ENCODE measurements at regions not wholly inside any gene's neighbourhood (a gene's known extent, or its start where the extent isn't known, plus 50 kb on each side); places are given as distances from the start of the nearest gene placed in this dataset.
"Not testable (repeated sequence)": the region's sequence is repeated elsewhere in the genome, so short reads cannot be mapped to it uniquely, and the experiment has no call there.

GRCh38 chr5:57002959-57003485 is 51.1 kb upstream of the MIER3 start:
- Mint-ChIP-seq H3K27me3 (peaks cover 23% of the 10 kb centered on the region), H3K27ac (no peak overlapping the region), H3K9me3 (peaks cover 9% of the 10 kb centered on the region), H3K4me1 (no peaks in the 10 kb centered on the region), H3K4me3 (no peak overlapping the region), H3K36me3 (ENCODE audit: low read depth) (no peaks in the 10 kb centered on the region)
- DNase-seq, result no peak
- intact Hi-C loops (cut with micrococcal nuclease), result no loop called here

DNA sequence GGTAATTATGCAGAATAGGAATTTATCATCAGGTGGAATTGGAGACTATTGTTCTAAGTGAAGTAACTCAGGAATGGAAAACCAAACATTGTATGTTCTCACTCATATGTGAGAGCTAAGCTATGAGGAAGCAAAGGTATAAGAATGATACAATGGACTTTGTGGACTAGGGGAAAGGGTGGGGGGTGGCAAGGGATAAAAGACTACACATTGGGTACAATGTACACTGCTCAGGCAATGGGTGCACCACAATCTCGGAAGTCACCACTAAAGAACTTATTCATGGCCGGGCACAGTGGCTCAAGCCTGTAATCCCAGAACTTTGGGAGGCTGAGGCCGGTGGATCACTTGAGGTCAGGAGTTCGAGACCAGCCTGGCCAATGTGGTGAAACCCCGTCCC is 51.6 kb upstream of the MIER3 start:
- H3K36me3 Mint-ChIP-seq (ENCODE audit: low read depth); DNase-seq; H3K27ac Mint-ChIP-seq; H3K4me3 Mint-ChIP-seq; intact Hi-C loops (cut with micrococcal nuclease); H3K4me1 Mint-ChIP-seq; H3K9me3 Mint-ChIP-seq: not testable (repeated sequence)
- peaks cover 23% of the 10 kb centered on the region for H3K27me3 Mint-ChIP-seq

- no peak overlapping the region for H3K4me3 Mint-ChIP-seq
- peaks cover 9% of the 10 kb centered on the region for H3K9me3 Mint-ChIP-seq
- H3K27me3 Mint-ChIP-seq, result peaks cover 19% of the 10 kb centered on the region
- H3K36me3 Mint-ChIP-seq (ENCODE audit: low read depth), result no peaks in the 10 kb centered on the region
- no peaks in the 10 kb centered on the region for H3K4me1 Mint-ChIP-seq
- no peak for DNase-seq
- intact Hi-C loops (cut with micrococcal nuclease), result no loop called here
- no peak overlapping the region for H3K27ac Mint-ChIP-seq
Observed at GRCh38 chr5:57004800-57005199, 52.9 kb upstream of the MIER3 start.

DNA sequence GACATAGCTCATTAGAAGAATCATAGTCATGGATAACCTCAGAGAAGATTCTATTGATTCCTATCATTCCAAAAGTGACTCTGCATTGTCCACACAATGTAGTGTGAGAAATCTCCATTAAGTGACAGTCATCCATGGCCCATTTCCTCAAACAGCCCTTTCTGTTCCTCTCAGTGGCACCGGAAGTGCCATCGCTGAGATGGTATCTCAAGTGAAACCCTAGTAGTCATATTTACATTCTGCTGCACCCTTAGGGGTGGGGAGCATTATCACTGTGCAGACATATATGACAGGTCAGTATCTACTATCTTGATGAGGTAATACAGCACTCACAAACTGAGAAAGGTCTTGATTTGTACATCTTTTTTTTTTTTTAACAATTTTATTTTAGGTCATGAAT is 55.4 kb upstream of the MIER3 start:
- Mint-ChIP-seq H3K27me3 (peaks cover 5% of the 10 kb centered on the region), H3K36me3 (ENCODE audit: low read depth) (no peaks in the 10 kb centered on the region), H3K9me3 (peaks cover 6% of the 10 kb centered on the region), H3K27ac (no peak overlapping the region), H3K4me1 (no peaks in the 10 kb centered on the region), H3K4me3 (no peak overlapping the region)
- intact Hi-C loops (cut with micrococcal nuclease), result no loop called here
- no peak for DNase-seq

DNA sequence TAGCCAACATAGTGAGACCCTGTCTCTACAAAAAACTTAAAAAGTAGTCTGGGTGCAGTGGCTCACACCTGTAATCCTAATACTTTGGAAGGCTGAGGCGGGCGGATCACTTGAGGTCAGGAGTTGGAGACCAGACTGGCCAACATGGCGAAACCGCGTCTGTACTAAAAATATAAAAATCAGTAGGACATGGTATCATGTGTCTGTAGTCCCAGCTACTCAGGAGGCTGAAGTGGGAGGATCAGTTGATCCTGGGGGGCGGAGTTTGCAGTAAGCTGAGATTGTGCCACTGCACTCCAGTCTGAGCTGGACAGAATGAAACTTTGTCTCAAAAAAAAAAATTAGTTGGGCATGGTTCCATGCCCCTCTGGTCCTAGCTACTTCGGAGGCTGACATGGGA is 57.9 kb upstream of the MIER3 start:
- no peaks in the 10 kb centered on the region for H3K36me3 Mint-ChIP-seq (ENCODE audit: low read depth)
- H3K27me3 Mint-ChIP-seq, result peaks cover 10% of the 10 kb centered on the region
- peaks cover 6% of the 10 kb centered on the region for H3K9me3 Mint-ChIP-seq
- no peaks in the 10 kb centered on the region for H3K4me1 Mint-ChIP-seq
- intact Hi-C loops (cut with micrococcal nuclease), result no loop called here
- no peak overlapping the region for H3K27ac Mint-ChIP-seq
- H3K4me3 Mint-ChIP-seq, result no peak overlapping the region
- no peak for DNase-seq

- DNase-seq, result no peak
- H3K27ac Mint-ChIP-seq, result no peak overlapping the region
- H3K4me1 Mint-ChIP-seq, result no peaks in the 10 kb centered on the region
- intact Hi-C loops (cut with micrococcal nuclease), result no loop called here
- H3K27me3 Mint-ChIP-seq, result peaks cover 10% of the 10 kb centered on the region
- H3K36me3 Mint-ChIP-seq (ENCODE audit: low read depth), result no peaks in the 10 kb centered on the region
- no peak overlapping the region for H3K4me3 Mint-ChIP-seq
- peaks cover 6% of the 10 kb centered on the region for H3K9me3 Mint-ChIP-seq
Observed at GRCh38 chr5:57010786-57011185, 58.9 kb upstream of the MIER3 start.

DNA sequence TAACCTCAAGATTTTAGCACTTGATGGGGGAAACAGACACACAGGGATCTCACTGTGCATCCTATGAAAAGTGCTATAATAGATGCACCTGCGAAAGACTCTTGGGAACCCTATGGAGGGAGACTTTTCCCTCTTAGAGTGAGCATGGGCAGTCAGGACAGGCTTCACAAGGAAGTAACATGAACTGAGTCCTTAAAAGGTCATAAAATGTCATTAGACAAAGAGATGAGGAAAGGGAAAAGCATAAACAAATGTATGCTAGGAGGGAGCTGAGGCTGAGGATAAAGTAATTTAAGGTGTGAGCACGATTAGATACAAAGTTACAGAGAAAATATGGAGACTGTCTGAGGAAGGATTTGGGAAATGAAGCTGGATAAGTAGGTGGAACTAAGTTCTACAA is 60.6 kb upstream of the MIER3 start:
- Mint-ChIP-seq H3K9me3 (no peaks in the 10 kb centered on the region), H3K27me3 (peaks cover 8% of the 10 kb centered on the region), H3K36me3 (ENCODE audit: low read depth) (no peaks in the 10 kb centered on the region), H3K4me1 (no peaks in the 10 kb centered on the region), H3K27ac (no peak overlapping the region), H3K4me3 (no peak overlapping the region)
- intact Hi-C loops (cut with micrococcal nuclease), result no loop called here
- DNase-seq, result no peak

DNA sequence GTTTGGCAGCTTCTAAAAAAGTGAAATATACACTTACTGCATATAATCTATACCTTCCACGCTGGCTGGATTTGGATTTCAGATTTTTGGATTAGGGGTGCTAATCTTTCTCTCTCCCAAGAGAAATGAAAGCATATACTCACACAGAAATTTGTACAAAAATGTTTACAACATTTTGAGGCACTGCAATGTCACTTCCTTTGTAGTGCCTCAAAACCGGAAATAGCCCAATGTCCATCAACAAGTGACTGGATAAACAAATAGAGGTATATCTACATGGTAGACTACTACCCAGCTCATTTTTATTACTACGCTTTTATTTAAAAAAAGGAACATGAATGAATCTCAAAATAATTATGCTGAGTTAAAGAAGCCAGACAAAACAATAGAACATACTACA is 74.0 kb upstream of the MIER3 start:
- no peak overlapping the region for H3K4me3 Mint-ChIP-seq
- H3K9me3 Mint-ChIP-seq, result peaks cover 13% of the 10 kb centered on the region
- H3K27me3 Mint-ChIP-seq, result peaks cover 6% of the 10 kb centered on the region
- no peak overlapping the region for H3K27ac Mint-ChIP-seq
- intact Hi-C loops (cut with micrococcal nuclease), result no loop called here
- no peaks in the 10 kb centered on the region for H3K36me3 Mint-ChIP-seq (ENCODE audit: low read depth)
- peaks cover 6% of the 10 kb centered on the region for H3K4me1 Mint-ChIP-seq
- DNase-seq, result no peak

DNA sequence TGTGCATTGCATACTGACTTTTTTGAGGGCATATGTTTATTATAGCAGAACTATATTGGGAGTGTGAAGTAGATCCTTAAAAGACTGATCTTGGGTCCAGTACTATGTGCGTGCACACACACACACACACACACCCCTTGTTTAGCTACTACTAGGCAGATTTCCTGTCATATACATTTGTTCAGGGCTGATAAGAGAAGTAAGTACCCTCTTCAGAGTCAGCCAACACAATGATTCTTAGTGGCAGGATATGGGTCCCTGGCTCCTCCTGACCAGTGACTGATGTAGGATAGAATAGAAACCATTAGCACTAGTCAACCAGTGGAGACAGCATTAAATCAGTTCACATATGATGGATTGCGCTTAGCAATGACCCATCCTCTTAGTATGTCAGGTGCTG is 76.2 kb upstream of the MIER3 start:
- Mint-ChIP-seq H3K9me3 (peaks cover 13% of the 10 kb centered on the region), H3K4me1 (peaks cover 8% of the 10 kb centered on the region), H3K27me3 (peaks cover 13% of the 10 kb centered on the region), H3K27ac (no peak overlapping the region), H3K4me3 (no peak overlapping the region), H3K36me3 (ENCODE audit: low read depth) (no peaks in the 10 kb centered on the region)
- no peak for DNase-seq
- intact Hi-C loops (cut with micrococcal nuclease), result no loop called here

DNA sequence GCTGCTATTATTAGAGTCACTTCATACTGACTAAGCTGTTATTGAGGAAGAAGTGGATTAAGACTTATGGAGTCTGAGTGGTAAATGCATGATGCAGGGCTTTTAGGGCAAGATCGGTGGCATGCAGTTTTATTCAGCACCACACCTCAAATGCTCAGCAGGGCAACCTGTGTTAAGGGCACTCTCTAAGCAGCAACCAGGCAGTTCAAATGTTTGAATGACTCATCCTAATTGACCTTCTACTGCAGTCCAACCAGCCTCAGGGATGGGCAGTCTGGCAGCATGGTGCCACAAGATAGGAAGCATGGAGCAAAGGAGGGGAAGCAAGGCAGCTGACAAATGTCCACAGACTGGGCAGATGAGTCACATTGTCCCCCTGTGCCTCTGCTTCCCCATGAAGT is 80.2 kb upstream of the MIER3 start:
- H3K27ac Mint-ChIP-seq, result no peak overlapping the region
- no peaks in the 10 kb centered on the region for H3K9me3 Mint-ChIP-seq
- peaks cover 8% of the 10 kb centered on the region for H3K4me1 Mint-ChIP-seq
- H3K27me3 Mint-ChIP-seq, result peaks cover 10% of the 10 kb centered on the region
- H3K4me3 Mint-ChIP-seq, result no peak overlapping the region
- no peak for DNase-seq
- H3K36me3 Mint-ChIP-seq (ENCODE audit: low read depth), result no peaks in the 10 kb centered on the region
- intact Hi-C loops (cut with micrococcal nuclease), result no loop called here

- Mint-ChIP-seq H3K27ac (no peak overlapping the region), H3K27me3 (peaks cover 12% of the 10 kb centered on the region), H3K36me3 (ENCODE audit: low read depth) (no peaks in the 10 kb centered on the region), H3K4me1 (peaks cover 8% of the 10 kb centered on the region), H3K9me3 (no peaks in the 10 kb centered on the region), H3K4me3 (no peak overlapping the region)
- DNase-seq, result no peak
- intact Hi-C loops (cut with micrococcal nuclease), result no loop called here
Observed at GRCh38 chr5:57033103-57033502, 81.2 kb upstream of the MIER3 start.

DNA sequence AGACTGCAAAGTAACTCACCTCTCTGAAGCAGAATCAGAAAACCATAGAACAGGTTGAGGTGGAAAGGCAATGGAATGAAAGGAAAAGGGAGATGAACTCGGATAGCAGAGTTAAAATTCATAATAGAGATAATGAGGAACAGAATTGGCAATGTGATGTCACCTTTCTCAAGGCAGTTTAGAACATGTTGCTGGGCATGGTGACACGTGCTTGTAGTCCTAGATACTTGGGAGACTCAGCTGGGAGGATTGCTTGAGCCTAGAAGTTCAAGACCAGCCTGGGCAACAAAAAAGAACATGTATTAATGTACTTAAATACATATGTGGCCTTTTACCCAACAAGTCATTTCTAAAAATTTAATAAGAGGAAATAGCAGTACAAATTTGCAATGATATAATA is 81.6 kb upstream of the MIER3 start:
- Mint-ChIP-seq H3K4me1 (peaks cover 8% of the 10 kb centered on the region), H3K27ac (no peak overlapping the region), H3K9me3 (no peaks in the 10 kb centered on the region), H3K36me3 (ENCODE audit: low read depth) (no peaks in the 10 kb centered on the region), H3K4me3 (no peak overlapping the region), H3K27me3 (peaks cover 12% of the 10 kb centered on the region)
- intact Hi-C loops (cut with micrococcal nuclease), result no loop called here
- no peak for DNase-seq

DNA sequence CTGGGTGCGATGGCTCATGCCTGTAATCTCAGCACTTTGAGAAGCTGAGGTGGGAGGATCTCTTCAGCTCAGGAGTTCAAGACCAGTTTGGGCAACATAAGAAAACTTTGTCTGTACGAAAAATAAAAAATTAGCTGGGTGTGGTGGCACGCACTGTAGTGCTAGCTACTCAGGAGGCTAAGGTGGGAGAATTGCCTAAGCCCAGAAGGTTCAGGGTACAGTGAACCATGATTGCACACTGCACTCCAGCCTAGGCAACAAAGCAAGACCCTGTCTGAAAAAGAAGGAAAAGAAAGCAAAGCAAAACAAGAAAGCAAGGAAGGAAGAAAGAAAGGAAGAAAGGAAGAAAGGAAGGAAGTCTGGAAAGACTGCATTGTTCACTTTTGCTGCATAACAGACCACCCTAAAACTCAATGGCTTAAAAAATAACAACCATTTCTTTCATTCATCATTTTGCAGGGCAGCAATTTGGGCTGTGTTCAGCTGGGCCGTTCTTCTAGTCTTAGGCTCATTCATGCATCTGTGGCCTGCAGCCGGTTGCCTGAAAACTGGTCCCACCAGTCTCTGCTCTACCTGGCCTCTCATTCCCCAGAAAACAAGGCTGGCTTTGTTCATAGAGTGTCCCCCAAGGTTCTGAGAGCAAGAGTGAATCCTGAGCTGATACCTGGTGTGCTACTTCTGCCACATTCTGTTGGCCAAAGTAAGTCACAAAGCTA is 82.4 kb upstream of the MIER3 start:
- H3K27me3 Mint-ChIP-seq, result peaks cover 12% of the 10 kb centered on the region
- intact Hi-C loops (cut with micrococcal nuclease), result no loop called here
- no peaks in the 10 kb centered on the region for H3K9me3 Mint-ChIP-seq
- no peak overlapping the region for H3K27ac Mint-ChIP-seq
- DNase-seq, result no peak
- no peak overlapping the region for H3K4me3 Mint-ChIP-seq
- no peaks in the 10 kb centered on the region for H3K36me3 Mint-ChIP-seq (ENCODE audit: low read depth)
- peaks cover 8% of the 10 kb centered on the region for H3K4me1 Mint-ChIP-seq

DNA sequence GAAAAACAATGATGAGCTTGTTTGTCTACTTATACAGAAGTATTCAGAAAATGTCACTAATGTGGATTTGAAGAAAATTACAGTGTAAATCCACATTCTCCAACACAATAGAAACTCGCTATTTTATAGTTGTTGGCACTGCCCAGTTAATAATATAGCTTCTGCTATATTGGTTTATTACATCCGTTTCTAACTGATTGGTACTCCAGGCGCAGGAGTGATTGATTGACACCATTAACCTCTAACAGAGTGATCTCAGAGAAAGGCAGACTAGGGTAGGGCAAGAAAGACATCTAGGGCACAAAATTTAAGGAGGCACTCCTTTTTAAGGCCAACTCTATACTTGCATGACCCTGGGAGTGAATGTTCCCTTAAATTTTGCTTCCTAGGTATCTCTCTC is 84.0 kb upstream of the MIER3 start:
- Mint-ChIP-seq H3K36me3 (ENCODE audit: low read depth) (no peaks in the 10 kb centered on the region), H3K4me1 (peaks cover 1% of the 10 kb centered on the region), H3K4me3 (no peak overlapping the region), H3K27me3 (peaks cover 12% of the 10 kb centered on the region), H3K9me3 (no peaks in the 10 kb centered on the region), H3K27ac (no peak overlapping the region)
- no peak for DNase-seq
- intact Hi-C loops (cut with micrococcal nuclease), result no loop called here

- peaks cover 12% of the 10 kb centered on the region for H3K27me3 Mint-ChIP-seq
- H3K4me3 Mint-ChIP-seq, result no peak overlapping the region
- intact Hi-C loops (cut with micrococcal nuclease), result no loop called here
- no peak for DNase-seq
- H3K4me1 Mint-ChIP-seq, result no peaks in the 10 kb centered on the region
- no peaks in the 10 kb centered on the region for H3K36me3 Mint-ChIP-seq (ENCODE audit: low read depth)
- H3K27ac Mint-ChIP-seq, result no peak overlapping the region
- no peaks in the 10 kb centered on the region for H3K9me3 Mint-ChIP-seq
Observed at GRCh38 chr5:57036761-57037160, 84.8 kb upstream of the MIER3 start.

All from activated CD4-positive, alpha-beta T cell treated with anti-CD3 and anti-CD28 coated beads, Interleukin-2, amount 10 ng/mL, durations not matched to agents 24 days and 14 days (primary cell).